Calu3 (cell line): ENCODE measurements at regions not wholly inside any gene's neighbourhood (a gene's known extent, or its start where the extent isn't known, plus 50 kb on each side); places are given as distances from the start of the nearest gene placed in this dataset.

Experiments
- BruUV-seq: library from RNA; stranded (reverse); fragments of 400-500 nt; replicated peaks from 2 replicates; lab custom pipeline; 2021; lab: Mats Ljungman, UMichigan
- CTCF ChIA-PET: fragments of 300-600 bp; sonication (Branson Sonifier 250); formaldehyde crosslinking; loops from one replicate; lab custom pipeline; 2022; ENCODE audit warnings: antibody characterized with exemption; lab: Charles Lee
- DNase-seq: peaks from one replicate; pipeline ENCODE4 v3.0.0; 2022
- H3K27ac Mint-ChIP-seq: one replicate; pipeline ENCODE4 v1.8.0; 2022; ENCODE audit warnings: mixed read lengths; ENCODE audit not compliant: unreplicated experiment
- H3K27me3 Mint-ChIP-seq: one replicate; pipeline ENCODE4 v1.8.0; 2022; ENCODE audit warnings: mixed read lengths; ENCODE audit not compliant: unreplicated experiment
- H3K36me3 Mint-ChIP-seq: one replicate; pipeline ENCODE4 v1.8.0; 2022; ENCODE audit warnings: mild to moderate bottlenecking, moderate library complexity, mixed read lengths; ENCODE audit not compliant: insufficient read depth, unreplicated experiment
- H3K4me1 Mint-ChIP-seq: one replicate; pipeline ENCODE4 v1.8.0; 2022; ENCODE audit warnings: mild to moderate bottlenecking, low read depth, mixed read lengths; ENCODE audit not compliant: unreplicated experiment
- H3K4me3 Mint-ChIP-seq: one replicate; pipeline ENCODE4 v1.8.0; 2022; ENCODE audit warnings: mild to moderate bottlenecking, low read depth, moderate library complexity, mixed read lengths; ENCODE audit not compliant: unreplicated experiment
- H3K9me3 Mint-ChIP-seq: one replicate; pipeline ENCODE4 v1.8.0; 2022; ENCODE audit warnings: low read depth, mixed read lengths; ENCODE audit not compliant: unreplicated experiment
- intact Hi-C: fragments of 100-400 bp; cut with micrococcal nuclease; formaldehyde crosslinking; loops from one replicate; pipeline ENCODE4 v1.10.0; 2022; ENCODE audit not compliant: unreplicated experiment
- TF ChIP-seq, protein P1 (sequence below): fragments of 200-600 bp; IDR thresholded peaks from one replicate; pipeline ENCODE4 v1.8.0; 2022; ENCODE audit warnings: antibody characterized with exemption; ENCODE audit not compliant: unreplicated experiment

DNA sequence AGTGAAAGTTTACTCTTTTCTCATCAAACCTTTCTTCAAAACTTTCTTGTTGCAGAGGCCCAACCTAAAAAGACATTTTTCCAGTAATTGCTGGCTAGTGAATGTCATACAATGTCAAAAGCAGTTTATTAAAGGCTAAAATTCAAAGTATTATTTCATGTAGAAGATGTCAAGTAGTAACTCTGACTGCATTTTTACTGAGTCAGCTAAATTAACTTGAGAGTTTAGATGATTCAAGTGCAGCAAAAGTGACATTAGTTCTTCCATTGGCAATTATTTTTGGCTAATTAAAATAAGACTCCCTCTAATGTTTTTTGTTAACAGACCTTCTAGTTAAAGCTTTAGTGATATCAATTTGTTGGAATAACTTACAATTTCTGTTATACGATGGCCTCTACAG is 1438.5 kb downstream of the GRIK2 start:
- CTCF ChIA-PET = no interaction called here
- intact Hi-C loops = no loop called here

DNA sequence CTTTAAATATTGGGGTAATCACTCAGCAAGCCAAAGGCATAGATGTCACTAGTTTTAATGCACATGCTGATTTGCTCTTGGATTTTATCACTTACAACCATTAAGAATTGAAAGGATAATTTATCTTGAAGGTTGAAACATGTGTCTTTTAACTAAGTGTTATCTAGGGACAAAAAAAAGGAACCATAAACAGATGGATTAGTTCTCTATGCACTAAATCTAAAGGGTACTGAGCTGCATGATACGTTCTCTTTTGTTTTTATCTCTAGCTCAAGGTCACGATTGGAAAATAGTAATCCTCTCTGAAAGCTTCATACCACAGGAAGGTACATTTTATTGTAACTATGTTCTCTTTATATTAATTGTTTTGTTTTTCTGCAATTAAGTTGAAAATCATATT is 1426.6 kb downstream of the GRIK2 start:
- H3K27me3 Mint-ChIP-seq = no peaks in the 10 kb centered on the region
- BruUV-seq = no TSS peak

More for the DNA sequence above, 1438.5 kb downstream of the GRIK2 start:
- TF ChIP-seq, protein P1, sequence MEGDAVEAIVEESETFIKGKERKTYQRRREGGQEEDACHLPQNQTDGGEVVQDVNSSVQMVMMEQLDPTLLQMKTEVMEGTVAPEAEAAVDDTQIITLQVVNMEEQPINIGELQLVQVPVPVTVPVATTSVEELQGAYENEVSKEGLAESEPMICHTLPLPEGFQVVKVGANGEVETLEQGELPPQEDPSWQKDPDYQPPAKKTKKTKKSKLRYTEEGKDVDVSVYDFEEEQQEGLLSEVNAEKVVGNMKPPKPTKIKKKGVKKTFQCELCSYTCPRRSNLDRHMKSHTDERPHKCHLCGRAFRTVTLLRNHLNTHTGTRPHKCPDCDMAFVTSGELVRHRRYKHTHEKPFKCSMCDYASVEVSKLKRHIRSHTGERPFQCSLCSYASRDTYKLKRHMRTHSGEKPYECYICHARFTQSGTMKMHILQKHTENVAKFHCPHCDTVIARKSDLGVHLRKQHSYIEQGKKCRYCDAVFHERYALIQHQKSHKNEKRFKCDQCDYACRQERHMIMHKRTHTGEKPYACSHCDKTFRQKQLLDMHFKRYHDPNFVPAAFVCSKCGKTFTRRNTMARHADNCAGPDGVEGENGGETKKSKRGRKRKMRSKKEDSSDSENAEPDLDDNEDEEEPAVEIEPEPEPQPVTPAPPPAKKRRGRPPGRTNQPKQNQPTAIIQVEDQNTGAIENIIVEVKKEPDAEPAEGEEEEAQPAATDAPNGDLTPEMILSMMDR = no peak
- Mint-ChIP-seq H3K4me3 (no peak overlapping the region), H3K4me1 (no peaks in the 10 kb centered on the region), H3K36me3 (no peaks in the 10 kb centered on the region), H3K27ac (no peak overlapping the region), H3K9me3 (peaks cover 3% of the 10 kb centered on the region), H3K27me3 (no peaks in the 10 kb centered on the region)
- BruUV-seq = no TSS peak
- DNase-seq = no peak

DNA sequence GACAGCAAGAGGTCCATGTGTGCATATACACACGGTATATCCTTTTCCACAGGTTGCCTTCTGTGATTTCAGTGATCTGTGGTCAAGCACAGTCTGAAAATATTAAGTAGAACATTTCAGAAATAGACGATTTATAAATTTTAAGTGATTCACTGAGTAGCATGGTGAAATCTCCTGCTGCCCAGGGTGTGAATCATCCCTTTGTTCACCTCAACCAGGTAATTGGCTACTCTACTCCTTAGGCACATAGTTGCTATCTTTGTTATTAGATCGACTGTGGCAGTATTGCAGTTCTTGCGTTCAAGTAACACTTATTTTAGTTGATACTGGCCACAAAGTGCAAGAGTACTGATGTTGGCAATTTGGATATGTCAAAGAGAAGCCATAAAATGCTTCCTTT is 1421.7 kb downstream of the GRIK2 start:
- TF ChIP-seq, protein P1 = no peak
- Mint-ChIP-seq H3K4me3 (no peak overlapping the region), H3K9me3 (peaks cover 5% of the 10 kb centered on the region), H3K4me1 (no peaks in the 10 kb centered on the region), H3K27me3 (no peaks in the 10 kb centered on the region), H3K27ac (no peak overlapping the region), H3K36me3 (no peaks in the 10 kb centered on the region)
- no TSS peak for BruUV-seq
- no peak for DNase-seq
- CTCF ChIA-PET = no interaction called here
- intact Hi-C loops = no loop called here

More for the DNA sequence above, 1426.6 kb downstream of the GRIK2 start:
- CTCF ChIA-PET = no interaction called here
- intact Hi-C loops = no loop called here
- Mint-ChIP-seq H3K4me3 (no peak overlapping the region), H3K9me3 (peaks cover 5% of the 10 kb centered on the region), H3K36me3 (no peaks in the 10 kb centered on the region), H3K27ac (no peak overlapping the region), H3K4me1 (no peaks in the 10 kb centered on the region)
- DNase-seq = no peak
- TF ChIP-seq, protein P1 = no peak

DNA sequence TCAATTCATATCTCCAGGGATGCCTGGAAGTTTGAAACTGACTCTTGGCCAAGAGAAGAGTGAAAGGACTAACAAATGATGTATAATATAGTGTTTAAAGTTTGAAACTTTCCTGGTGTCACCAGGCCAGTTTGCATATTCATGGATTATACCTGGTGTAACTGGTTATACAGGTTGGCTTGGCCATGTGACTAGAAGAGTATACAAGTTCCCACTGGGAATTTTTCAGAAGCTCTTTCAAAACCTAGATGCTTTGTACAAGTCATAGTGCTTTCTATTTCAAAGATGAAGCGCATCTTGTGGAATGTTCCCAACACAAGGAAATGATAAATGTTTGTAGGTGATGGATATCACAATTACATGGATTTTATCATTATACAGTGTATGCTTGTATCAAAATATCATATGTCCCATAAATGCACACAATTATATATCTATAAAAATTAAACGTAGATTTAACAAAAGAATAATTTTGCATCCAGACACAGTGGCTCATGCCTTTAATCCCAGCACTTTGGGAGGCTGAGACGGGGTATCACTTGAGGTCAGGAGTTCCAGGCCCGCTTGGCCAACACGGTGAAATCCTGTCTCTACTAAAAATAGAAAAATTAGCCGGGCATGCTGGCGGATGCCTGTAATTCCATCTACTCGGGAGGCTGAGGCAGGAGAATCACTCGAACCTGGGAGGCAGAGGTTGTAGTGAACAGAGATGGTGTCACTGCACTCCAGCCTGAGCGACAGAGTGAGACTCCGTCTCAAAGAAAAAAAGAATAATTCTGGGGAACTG is 1420.2 kb downstream of the GRIK2 start:
- peak; percentile 41 for DNase-seq
- TF ChIP-seq, protein P1 = no peak
- H3K4me3 Mint-ChIP-seq = no peak overlapping the region
- no peaks in the 10 kb centered on the region for H3K27me3 Mint-ChIP-seq
- no peaks in the 10 kb centered on the region for H3K4me1 Mint-ChIP-seq
- CTCF ChIA-PET = interaction anchor here (0.6 kb wide), 1 partner anchor 316 kb away, joined by 3 read pairs; no protein-coding TSS in a partner anchor
- intact Hi-C loops = no loop called here
- H3K27ac Mint-ChIP-seq = no peak overlapping the region
- H3K9me3 Mint-ChIP-seq = peaks cover 5% of the 10 kb centered on the region
- no TSS peak for BruUV-seq
- H3K36me3 Mint-ChIP-seq = no peaks in the 10 kb centered on the region
